OCI-LY3 (cell line): ENCODE measurements at regions not wholly inside any gene's neighbourhood (a gene's known extent, or its start where the extent isn't known, plus 50 kb on each side); places are given as distances from the start of the nearest gene placed in this dataset.

ENCODE experiments used
- CTCF ChIP-seq: fragments of 200-600, 300-600 bp; sonication (generic); IDR thresholded peaks from 2 replicates; pipeline ENCODE4 v1.5.1; 2014; ENCODE audit warnings: antibody characterized with exemption, low read length, low read depth
- EZH2phosphoT487 ChIP-seq: fragments of 200-600 bp; shearing (Covaris generic); IDR thresholded peaks from 2 replicates; pipeline ENCODE4 v1.6.1; 2018; ENCODE audit warnings: antibody characterized with exemption, mixed run types, low read depth

- TF ChIP-seq CTCF (no peak), EZH2phosphoT487 (no peak)
Observed at GRCh38 chr17:34728771-34729310, 149.5 kb downstream of the TMEM132E start.
